Fibroblast of skin of left biceps (primary cell): ENCODE measurements at regions not wholly inside any gene's neighbourhood (a gene's known extent, or its start where the extent isn't known, plus 50 kb on each side); places are given as distances from the start of the nearest gene placed in this dataset.
"Not testable (repeated sequence)": the region's sequence is repeated elsewhere in the genome, so short reads cannot be mapped to it uniquely, and the experiment has no call there.

ENCODE experiments used
- DNase-seq, 2 experiments: peaks; one replicate each; pipeline ENCODE4 v3.0.0-alpha.2; 2013; ENCODE audit warnings: low read depth in 2 of 2

DNA sequence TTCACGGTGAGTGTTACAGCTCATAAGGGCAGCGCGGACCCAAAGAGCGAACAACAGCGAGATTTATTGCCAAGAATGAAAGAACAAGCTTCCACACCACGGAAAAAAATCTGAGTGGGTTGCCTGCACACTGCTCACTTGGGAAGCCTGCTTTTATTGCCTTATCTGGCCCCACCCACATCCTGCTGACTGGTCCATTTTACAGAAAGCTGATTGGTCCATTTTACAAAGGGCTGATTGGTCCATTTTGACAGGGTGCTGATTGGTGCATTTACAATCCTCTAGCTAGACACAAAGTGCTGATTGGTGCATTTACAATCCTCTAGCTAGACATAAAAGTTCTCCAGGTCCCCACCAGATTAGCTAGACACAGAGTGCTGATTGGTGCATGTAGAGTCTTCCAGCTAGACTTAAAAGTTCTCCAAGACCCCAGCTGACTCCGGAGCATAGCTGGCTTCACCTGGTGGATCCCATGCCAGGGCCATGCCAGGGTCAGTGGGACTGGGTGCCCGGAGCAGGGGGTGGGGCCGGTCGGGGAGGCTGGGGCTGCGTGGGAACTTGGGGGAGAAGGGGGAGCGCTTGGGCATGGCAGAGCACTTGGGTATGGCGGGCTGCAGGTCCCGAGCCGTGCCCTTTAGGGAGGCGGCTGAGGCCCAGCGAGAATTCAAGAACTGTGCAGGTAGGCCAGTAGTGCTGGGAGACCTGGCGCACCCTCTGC, 75.4 kb upstream of the ATP1A1 start:
- no peak for DNase-seq

DNA sequence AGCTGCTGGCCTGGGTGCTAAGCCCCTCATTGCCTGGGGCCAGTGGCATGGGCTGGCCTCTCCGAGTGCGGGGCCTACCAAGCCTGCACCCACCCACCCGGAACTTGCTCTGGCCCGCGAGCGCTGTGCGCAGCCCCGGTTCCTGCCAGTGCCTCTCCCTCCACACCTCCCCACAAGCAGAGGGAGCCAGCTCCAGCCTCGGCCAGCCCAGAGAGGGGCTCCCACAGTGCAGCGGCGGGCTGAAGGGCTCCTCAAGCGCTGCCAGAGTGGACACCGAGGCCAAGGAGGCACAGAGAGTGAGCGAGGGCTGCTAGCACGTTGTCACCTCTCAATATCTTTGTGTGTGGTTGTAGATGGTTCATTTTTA, 74.8 kb upstream of the ATP1A1 start:
- not testable (repeated sequence) for DNase-seq

DNA sequence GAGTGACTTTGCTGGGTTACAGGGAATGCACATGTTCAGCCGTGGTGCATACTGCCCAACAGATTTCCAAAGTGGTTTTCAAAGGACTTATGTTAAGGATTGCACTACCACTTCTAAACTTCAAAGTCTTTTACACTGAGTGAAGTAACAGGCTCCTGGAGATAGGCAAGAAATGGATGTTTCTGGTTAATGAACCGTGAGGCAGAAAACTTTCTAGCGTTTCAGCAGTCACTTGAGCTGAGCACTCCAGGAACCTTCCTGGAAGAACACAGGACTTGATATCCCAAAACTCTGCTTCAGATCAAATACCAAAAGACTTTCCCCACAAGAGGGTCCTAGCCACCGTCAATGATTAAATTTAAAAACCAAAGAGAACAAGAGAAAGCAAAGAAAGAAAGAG, 74.3 kb upstream of the ATP1A1 start:
- DNase-seq = no peak

DNA sequence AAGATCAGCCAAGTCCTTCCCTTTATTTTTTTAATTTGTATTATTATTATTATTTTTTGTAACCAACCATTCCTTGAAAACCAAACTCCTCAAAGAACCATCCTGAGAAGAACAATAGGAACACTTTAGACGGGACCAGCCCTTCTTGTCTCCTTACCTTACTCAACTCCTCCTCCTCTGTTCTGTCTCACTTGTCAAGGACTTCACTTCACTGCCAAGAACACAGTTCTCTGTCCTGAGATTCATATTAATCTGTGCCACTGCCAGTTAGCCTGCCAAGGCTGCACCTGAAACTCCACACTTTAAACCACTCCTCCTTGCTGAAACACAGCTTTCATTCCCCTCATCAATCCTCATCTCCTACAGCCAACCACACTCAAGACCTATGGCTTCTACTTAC, 73.8 kb upstream of the ATP1A1 start:
- DNase-seq = no peak

DNA sequence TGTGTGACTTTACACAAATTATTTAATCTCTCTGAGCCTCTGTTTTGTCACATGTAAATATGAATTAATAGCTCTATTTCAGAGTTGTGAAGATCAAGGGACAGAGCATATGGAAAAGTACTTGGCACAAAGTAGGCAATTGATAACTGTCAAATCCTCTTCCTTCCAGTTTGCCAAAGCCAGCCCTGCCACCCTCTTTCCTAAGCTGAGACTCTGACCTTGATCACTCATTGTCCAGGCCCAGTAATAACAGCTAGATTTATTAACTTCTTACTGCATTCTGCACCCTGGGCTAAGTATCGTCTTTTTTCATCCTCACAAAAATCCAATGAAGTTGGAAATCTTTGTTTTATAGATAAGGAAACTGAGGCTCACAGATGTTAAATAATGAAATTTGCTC, 70.8 kb upstream of the ATP1A1 start:
- no peak for DNase-seq

DNA sequence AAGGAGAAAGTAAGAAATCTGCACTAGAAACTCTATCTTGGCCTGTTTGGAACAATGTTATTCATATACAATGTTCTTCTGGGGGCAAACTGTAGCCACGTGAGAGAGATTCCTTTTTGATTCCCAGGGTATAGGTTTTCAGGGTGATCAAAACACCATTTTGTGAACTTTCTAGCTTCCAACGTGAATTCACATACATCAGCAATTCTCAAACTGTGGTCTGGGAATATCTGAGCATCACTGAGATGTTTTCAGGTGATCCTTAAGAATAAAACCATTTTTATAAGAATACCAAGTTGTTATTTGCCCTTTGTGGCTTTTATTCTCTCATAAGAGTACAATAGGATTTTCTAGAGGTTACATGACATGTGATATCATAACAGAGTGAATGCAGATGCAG, 66.9 kb upstream of the ATP1A1 start:
- no peak for DNase-seq

DNA sequence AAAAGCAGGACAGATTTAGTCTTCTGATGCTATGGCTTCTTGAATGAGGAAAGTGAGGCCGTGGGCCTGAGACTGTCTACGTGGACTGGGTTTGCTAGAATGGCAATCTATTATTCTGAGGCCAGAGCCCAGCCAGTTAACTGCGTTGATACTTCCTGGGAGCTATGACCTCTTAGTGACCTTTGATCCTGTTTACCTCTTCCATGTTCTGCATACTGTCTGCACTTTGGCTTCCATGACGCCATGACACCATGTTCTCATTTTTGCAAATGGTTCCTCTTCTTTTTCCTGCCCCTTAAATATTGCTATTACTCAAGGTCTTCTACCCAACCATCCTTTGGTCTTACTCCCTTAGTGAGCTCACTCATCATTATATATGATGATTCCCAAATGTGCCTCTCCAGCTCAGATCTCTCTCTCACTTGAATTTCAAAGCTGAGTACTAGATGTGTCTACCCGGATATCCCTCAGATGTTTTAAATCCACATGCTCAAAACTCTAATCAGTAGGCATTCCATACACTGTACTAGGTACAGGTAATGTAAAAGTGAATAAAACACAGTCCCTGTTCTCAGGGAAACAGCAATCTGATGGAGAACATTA, 66.1 kb upstream of the ATP1A1 start:
- DNase-seq = no peak

DNA sequence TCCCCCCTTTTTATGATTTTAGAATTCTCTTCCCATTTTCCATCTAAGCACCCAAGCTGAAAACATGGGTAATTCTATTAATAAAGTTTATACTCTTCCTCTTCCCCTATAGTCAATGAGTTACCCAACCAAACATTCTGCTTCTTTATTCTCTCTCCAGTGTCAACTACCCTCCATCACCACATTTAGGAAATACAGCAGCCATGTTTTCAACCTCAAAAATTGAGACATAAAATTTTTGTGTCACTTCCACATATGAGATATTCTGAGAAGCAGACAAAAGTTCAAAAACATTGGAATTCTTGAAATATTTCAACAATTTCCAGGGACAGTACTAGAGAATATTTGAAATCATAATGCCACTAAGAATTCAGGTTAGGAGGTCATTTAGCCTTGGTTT, 64.8 kb upstream of the ATP1A1 start:
- no peak for DNase-seq

DNA sequence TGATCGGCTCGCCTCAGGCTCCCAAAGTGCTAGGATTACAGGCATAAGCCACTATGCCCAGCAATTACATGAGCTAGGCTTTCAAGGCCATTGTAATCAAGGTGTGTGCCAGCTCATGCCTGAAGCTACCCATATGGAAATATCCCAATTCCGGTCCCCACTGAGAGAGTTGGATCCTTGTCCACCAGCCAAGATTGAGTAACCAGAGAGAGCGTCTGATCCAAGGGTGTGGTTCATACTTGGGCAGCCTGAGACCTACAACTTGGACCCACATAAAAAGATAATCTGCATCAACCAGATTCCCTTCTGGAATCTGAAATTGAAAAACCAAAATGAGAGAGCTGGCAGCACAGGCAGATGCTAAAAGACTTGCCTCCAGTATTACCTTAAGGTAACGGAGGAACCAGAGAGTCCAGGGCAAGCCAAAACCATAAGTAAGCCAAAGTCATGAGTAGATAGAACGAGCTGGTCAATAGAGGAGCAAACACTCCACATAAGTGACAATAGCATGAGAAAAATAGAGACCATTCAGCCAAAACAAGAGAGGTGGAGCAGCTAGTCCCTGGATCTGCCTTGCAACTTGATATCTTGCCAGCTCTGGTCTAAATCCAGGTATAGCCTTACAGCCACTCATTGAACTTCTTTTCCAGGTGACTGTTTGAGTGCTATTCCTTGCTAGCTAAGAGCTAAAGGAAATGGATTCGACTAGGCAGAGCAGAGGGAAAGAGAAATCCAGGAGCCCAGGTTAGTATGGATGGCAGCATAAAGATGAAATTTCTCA, 63.8 kb upstream of the ATP1A1 start:
- DNase-seq = no peak

DNA sequence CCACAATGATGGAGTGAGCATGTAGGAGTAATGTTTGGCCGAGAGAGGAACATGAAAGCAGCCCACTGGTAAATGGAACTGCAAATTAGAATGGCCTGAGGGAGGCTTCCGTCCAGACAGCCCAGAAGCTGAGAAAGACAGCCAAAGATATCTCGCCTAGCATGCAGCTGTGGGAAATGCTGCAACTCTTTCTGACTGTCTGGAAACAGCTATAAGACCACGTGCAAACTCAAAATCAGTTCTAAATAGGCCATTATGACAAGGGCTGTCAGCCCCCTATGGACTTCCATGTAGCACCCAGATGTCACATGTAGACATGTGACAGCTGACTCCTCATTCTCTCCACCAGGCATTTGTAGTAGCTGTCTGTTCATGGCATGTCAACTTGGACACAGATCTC, 62.9 kb upstream of the ATP1A1 start:
- no peak for DNase-seq

DNA sequence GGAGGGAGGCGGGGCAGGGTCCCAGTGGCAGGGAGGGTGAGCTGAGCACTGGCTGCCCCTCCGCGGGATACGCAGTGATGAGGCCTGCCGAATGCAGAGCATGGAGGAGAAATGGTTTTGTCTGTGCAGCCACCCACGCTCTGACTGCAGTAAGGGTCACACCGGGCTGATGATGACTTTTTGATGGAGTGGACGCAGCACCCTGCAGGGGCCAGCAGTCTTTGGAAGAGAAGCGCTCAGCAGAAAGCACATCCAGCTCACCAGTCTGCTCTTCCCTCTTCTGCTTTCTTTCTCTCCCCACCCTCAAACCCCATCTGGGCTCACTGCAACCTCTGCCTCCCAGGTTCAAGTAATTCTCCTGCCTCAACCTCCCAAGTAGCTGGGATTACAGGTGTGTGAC, 61.9 kb upstream of the ATP1A1 start:
- no peak for DNase-seq

DNA sequence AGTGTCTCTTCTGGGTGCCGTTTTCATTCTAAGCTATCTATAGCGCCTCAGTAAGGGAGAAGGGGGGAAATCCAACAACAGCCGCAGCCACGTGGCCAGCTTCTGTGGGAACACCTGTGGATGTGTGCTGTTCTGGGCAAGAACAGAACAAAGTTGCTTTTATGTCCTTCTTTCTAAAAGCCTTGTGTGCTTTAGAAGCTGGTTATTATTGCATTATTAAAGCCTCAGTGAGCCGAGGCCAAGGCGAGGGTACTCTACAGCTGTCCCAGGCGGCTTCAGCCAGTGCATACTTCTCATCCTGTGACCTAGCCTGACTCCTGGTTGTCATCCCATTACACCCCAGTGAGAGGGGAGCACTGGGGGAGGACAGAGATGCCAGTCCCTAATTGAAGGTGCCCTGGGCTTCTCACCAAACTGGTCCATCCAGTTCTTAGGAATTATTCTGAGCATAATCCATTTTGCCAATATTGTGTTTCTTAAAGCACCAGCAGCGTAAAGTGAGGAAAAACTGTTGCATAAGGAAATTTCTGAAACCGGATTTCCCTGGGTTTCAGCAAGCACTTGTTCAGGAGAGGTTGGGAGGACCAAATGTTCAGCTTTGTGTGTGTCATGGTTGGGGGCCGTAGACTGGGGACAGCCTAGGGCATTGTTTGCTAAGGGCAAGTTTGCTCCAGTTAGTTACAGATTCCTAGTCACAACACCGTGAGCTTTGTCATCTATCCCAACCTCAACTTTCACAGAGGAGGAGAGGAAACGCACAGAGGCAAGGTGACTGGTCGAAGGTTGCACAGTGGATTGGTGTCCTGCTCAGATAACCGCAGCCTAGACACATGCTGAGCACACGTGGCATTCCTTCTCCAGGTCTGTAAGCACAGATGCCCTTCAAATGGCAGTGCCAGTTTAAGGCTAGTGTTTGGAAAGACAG, 61.0 kb upstream of the ATP1A1 start:
- DNase-seq = no peak

DNA sequence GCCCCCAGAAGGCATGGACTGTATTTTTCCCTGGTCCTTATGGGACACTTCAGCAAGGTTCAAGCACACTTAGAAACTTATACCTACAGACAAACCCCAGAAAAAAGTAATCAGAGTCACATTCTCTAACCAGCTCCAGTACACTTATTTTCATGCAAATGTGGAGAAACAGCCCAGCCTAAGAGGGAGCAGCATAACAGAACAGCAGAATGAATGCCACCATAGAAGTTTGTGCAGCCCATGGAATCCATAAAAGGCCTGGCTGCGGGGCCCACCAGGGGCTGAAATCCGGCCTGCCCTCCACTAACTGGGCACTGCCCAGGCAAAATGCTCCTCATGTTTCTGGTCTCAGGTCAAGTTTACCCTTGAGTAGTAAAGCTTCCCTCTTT, 60.4 kb upstream of the ATP1A1 start:
- no peak for DNase-seq

DNA sequence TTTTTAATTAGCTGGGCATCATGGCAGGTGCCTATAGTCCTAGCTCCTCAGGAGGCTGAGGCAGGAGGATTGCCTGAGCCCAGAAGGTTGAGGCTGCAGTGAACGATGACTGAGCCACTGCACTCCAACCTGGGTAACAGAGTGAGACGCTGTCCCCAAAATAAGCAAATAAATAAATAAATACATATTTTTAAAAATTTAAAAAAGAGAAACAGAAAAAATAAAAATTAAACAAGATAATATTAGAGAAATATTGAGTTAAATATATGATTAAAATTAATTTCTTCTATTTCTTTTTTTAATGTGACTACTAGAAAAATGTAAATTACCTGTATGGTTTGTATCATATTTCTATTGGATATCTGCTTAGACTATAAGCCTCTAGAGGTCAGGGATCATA, 59.3 kb upstream of the ATP1A1 start:
- no peak for DNase-seq

DNA sequence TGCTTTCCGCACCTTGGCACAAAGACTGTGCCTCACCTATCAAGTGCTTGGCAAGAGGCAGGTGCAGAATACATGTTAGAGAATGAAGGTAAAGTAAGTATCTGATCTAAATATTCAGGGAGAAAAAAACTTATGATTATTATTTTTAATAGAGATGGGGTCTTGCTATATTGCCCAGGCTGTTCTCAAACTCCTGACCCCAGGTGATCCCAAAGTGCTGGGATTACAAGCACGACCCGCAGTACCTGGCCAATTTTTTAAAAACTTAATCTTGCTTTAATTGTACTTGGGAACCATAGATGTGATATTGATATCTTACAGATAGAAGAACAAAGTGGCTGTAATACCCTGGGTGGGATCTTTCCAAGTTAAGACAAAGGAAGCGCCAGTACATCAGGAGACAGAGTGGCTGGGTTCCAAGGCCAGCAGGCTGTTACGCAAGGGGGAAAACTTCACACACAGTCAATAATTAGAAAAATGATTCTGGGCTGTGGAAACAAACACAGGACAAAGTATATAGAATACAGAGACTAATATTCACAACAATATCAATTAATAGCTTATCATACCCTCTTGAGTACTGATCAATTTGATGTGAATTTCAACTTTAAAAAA, 58.6 kb upstream of the ATP1A1 start:
- no peak for DNase-seq

DNA sequence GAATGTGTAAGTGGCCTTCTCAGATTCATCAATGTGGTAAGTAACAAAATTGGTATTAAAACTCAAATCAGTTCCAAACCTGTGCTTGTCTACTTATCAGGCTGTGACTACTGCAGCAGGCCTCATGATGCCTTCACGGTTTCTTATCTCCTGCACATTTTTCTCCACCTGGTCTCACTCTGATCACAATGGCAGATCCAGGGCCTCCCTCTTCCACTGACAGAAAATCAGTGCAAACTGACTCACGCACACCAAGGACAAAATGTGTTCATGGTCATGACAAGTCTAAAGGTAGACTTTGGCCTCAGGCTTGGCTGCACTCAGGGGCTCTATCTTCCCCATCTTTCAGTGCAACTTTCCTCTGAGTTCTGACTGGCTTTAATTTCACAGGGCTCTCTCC, 56.7 kb upstream of the ATP1A1 start:
- no peak for DNase-seq

DNA sequence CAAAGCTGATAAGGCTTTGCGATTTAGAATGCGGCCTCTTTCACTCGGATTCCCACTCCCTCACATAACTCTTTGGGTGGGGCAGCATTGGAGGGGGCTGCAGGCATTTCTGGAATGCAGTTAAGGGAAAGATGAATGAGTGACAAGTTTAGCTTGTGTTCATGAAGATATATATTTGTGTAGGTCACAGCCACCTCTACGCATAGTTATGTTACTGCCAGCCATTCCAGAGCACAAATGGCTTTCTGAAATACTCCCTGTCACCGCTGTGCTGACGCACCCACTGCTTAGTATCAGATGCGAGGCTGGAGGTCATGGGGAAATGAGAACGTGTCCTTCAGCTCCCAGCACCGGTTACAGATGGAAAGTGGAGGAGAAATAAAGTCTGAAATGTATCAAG, 54.1 kb upstream of the ATP1A1 start:
- DNase-seq = no peak

DNA sequence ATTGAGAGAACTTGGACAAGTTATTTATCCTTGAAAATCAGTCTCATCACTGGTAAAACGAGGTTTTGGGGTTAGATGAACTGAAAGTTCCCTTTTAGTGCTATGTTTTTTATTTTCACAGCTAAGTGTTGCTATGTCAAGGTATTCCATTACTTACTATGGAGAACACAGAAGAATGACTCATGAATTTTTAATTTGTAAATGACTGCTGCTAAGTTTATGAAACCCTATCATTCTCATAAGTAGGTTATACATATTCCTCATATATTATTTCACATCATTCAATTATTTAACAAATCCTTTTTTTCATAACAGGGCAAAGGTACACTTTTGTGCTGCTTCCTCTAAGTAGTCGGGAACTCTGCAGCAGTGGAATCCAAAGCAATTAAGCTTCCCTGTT, 52.2 kb upstream of the ATP1A1 start:
- DNase-seq = no peak

DNA sequence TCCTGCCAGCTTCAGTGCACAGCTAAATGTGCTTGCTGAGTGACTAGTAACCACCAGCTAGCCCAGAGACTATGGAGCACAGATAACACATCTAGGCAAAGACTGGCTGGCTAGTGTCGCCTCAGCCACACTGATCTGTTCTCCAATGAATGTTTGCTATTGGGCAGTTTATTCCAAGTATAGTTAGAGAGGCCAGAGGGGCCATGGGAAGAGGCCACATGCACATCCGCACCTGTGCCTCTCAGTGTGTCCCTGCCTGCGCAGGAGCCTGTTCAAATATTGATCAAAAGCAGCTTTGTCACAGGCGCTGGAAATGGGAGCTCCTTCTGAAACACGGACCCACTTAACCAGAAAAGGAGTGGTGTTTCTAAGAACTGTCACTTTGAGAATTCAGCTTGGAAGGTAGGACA, 51.3 kb upstream of the ATP1A1 start:
- no peak for DNase-seq

DNA sequence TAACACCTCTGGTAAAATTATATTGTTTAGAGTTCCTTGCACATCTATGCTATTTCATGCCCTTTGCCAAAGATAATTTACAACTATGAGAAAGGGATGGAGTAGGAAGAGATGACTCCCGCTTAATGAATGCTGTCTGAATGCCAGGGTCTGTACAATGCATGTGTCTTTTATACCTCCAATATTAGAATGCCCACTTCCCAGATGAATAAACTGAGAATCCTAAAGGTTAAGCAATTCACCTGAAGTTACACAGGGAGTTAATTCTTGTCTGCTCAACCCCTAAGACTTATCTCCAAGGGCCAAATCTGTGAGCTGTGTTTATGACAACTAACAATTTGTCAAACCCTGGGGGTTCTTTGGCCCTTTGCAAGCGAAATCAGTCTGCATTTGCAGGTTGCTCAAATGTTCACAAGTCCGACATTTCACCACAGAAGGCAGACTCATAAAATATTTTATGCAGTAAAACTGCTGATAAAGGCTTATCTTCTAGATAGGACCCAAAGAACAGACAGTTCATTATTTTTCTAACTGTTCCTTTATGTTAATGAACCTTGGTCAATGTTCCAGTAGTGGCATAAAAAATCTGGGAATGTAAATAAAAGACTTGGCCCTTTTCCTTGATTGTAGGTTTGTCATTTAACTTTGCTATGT, 50.2 kb upstream of the ATP1A1 start:
- DNase-seq = no peak
